Liver (tissue), 8 donors: ENCODE measurements at regions not wholly inside any gene's neighbourhood (a gene's known extent, or its start where the extent isn't known, plus 50 kb on each side); places are given as distances from the start of the nearest gene placed in this dataset.
"Not testable (repeated sequence)": the region's sequence is repeated elsewhere in the genome, so short reads cannot be mapped to it uniquely, and the experiment has no call there.

ENCODE experiments used
- DNase-seq: peaks from one replicate; pipeline ENCODE4 v3.0.0-alpha.2; 2017; ENCODE audit warnings: low spot score
- H3K27ac ChIP-seq, 2 donors: one replicate each; pipeline ENCODE4 v1.7.0; 2013; ENCODE audit warnings: inconsistent platforms in 2 of 2, low read length in 2 of 2, control low read depth in 1 of 2, low read depth in 1 of 2, mild to moderate bottlenecking in 1 of 2
- H3K27me3 ChIP-seq, 4 donors: one replicate each; pipeline versions ENCODE4 v1.6.1 to v1.7.0; 2013; ENCODE audit warnings: low read length in 3 of 4, inconsistent platforms in 1 of 4, mild to moderate bottlenecking in 1 of 4, moderate library complexity in 1 of 4; ENCODE audit not compliant: control insufficient read depth in 4 of 4, insufficient read depth in 4 of 4
- H3K36me3 ChIP-seq, 4 donors: one replicate each; pipeline versions ENCODE4 v1.6.1 to v1.7.0; 2013; ENCODE audit warnings: low read length in 3 of 4, mild to moderate bottlenecking in 3 of 4, low read depth in 1 of 4, moderate library complexity in 1 of 4; ENCODE audit not compliant: control insufficient read depth in 4 of 4, insufficient read depth in 3 of 4
- H3K4me1 ChIP-seq, 4 donors: one replicate each; pipeline versions ENCODE4 v1.6.1 to v1.7.0; 2013; ENCODE audit warnings: low read length in 3 of 4, mild to moderate bottlenecking in 3 of 4, moderate library complexity in 1 of 4; ENCODE audit not compliant: control insufficient read depth in 4 of 4, insufficient read depth in 4 of 4
- H3K4me3 ChIP-seq, 3 donors: one replicate each; pipeline versions ENCODE4 v1.6.1 to v1.7.0; 2013; ENCODE audit warnings: low read length in 3 of 3, control low read depth in 1 of 3, low read depth in 1 of 3, mild to moderate bottlenecking in 1 of 3
- H3K9ac ChIP-seq, 2 donors: one replicate each; pipeline ENCODE4 v1.7.0; 2013; ENCODE audit warnings: low read length in 2 of 2, mild to moderate bottlenecking in 2 of 2, moderate library complexity in 2 of 2, control low read depth in 1 of 2, low read depth in 1 of 2
- H3K9me3 ChIP-seq, 4 donors: one replicate each; pipeline versions ENCODE4 v1.6.1 to v1.7.0; 2013; ENCODE audit warnings: low read length in 3 of 4; ENCODE audit not compliant: control insufficient read depth in 4 of 4
- GABPA ChIP-seq, 2 donors: IDR thresholded peaks in 1 of 2; conservative IDR thresholded peaks in 1 of 2; 2 replicates each; pipeline ENCODE4 v1.6.1; 2016; ENCODE audit warnings: antibody characterized with exemption in 2 of 2, mild to moderate bottlenecking in 1 of 2, moderate library complexity in 1 of 2
- HNF4A ChIP-seq, 2 donors: conservative IDR thresholded peaks; 2 replicates each; pipeline ENCODE4 v1.6.1; 2016; ENCODE audit warnings: antibody characterized with exemption in 2 of 2, mild to moderate bottlenecking in 2 of 2
- HNF4G ChIP-seq: IDR thresholded peaks from 2 replicates; pipeline ENCODE4 v1.6.1; 2016; ENCODE audit warnings: antibody characterized with exemption
- JUND ChIP-seq, 2 donors: IDR thresholded peaks; 2 replicates each; pipeline ENCODE4 v1.6.1; 2016; ENCODE audit warnings: antibody characterized with exemption in 2 of 2
- NR2F2 ChIP-seq: IDR thresholded peaks from 2 replicates; pipeline ENCODE4 v1.6.1; 2016; ENCODE audit warnings: antibody characterized with exemption
- RAD21 ChIP-seq, 2 donors: IDR thresholded peaks; 2 replicates each; pipeline ENCODE4 v1.6.1; 2016; ENCODE audit warnings: antibody characterized with exemption in 2 of 2, mild to moderate bottlenecking in 2 of 2
- RXRA ChIP-seq, 2 donors: IDR thresholded peaks; 2 replicates each; pipeline ENCODE4 v1.6.1; 2017 to 2018; ENCODE audit warnings: antibody characterized with exemption in 2 of 2, mild to moderate bottlenecking in 1 of 2
- whole genome bisulfite sequencing: extraction: QIAGEN DNeasy Blood & Tissue Kit; methylation state at CpG from one replicate; pipeline ENCODE4 v1.1.7; 2013; 5-methylcytosine and 5-hydroxymethylcytosine counted together
- TF ChIP-seq, protein P1 (sequence below): fragments of 150-350 bp; IDR thresholded peaks from 2 replicates; pipeline ENCODE4 v1.5.1; 2017; ENCODE audit warnings: improper control_type of control experiment, low read depth, low read length; ENCODE audit not compliant: missing input control
- TF ChIP-seq, protein P2 (sequence below): IDR thresholded peaks from 2 replicates; pipeline ENCODE4 v1.6.1; 2016; ENCODE audit warnings: antibody characterized with exemption
- donor health status: healthy.
- donor health status: healthy.
- donor health status: healthy.
- donor health status: healthy.
- donor health status: healthy.

DNA sequence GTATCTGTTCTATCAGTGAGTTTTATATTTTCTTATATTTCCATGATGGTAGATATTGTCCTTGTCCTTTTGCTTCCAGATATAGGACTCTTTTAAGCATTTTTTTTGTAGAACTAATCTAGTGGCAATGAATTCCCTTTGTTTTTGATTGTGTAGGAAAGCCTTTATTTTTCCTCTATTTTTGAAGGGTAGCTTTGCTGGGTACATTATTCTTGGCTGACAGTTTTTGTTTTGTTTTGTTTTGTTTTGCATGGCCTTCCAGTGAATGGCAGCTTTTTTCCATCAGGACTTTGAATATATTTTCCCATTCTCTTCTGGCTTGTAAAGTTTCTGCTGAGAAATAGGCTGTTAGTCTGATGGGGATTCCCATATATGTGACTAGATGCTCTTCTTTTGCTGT, 70.2 kb upstream of the MUCL1 start:
- peaks cover 0 to 7% (median 1%) of the 10 kb centered on the region in 4 donors for H3K9me3 ChIP-seq
- no peak for DNase-seq

DNA sequence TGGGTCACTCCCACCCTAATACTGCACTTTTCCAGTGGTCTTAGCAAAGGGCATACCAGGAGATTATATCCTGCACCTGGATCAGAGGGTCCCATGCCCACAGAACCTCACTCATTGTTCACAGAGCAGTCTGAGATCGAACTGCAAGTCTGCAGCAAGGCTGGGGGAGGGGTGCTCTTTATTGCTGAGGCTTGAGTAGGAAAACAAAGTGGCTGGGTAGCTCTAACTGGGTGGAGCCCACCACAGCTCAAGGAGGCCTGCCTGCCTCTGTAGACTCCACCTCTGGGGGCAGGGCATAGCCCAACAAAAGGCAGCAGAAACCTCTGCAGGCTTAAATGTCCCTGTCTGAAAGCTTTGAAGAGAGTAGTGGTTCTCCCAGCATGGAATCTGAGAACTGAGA, 77.3 kb upstream of the MUCL1 start:
- not testable (repeated sequence) for H3K27me3 ChIP-seq, H3K36me3 ChIP-seq, H3K27ac ChIP-seq, H3K4me3 ChIP-seq, H3K9me3 ChIP-seq, H3K9ac ChIP-seq, H3K4me1 ChIP-seq, DNase-seq
- WGBS = 50% methylated on average over 1 of the region's 1 CpG

More for the DNA sequence above, 70.2 kb upstream of the MUCL1 start:
- Histone ChIP-seq H3K4me3 (no peak overlapping the region), H3K36me3 (no peaks in the 10 kb centered on the region), H3K27ac (no peak overlapping the region), H3K27me3 (peaks cover 0 to 3% (median 0%) of the 10 kb centered on the region in 4 donors), H3K4me1 (no peaks in the 10 kb centered on the region), H3K9ac (no peak overlapping the region)
- TF ChIP-seq, protein P1, sequence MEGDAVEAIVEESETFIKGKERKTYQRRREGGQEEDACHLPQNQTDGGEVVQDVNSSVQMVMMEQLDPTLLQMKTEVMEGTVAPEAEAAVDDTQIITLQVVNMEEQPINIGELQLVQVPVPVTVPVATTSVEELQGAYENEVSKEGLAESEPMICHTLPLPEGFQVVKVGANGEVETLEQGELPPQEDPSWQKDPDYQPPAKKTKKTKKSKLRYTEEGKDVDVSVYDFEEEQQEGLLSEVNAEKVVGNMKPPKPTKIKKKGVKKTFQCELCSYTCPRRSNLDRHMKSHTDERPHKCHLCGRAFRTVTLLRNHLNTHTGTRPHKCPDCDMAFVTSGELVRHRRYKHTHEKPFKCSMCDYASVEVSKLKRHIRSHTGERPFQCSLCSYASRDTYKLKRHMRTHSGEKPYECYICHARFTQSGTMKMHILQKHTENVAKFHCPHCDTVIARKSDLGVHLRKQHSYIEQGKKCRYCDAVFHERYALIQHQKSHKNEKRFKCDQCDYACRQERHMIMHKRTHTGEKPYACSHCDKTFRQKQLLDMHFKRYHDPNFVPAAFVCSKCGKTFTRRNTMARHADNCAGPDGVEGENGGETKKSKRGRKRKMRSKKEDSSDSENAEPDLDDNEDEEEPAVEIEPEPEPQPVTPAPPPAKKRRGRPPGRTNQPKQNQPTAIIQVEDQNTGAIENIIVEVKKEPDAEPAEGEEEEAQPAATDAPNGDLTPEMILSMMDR = no peak
- no peak for TF ChIP-seq HNF4G
- no peak for TF ChIP-seq NR2F2
- TF ChIP-seq JUND (IDR thresholded peaks at IDR 0.05) = no peak
- no peak for TF ChIP-seq RXRA (IDR thresholded peaks at IDR 0.05)
- TF ChIP-seq, protein P2, sequence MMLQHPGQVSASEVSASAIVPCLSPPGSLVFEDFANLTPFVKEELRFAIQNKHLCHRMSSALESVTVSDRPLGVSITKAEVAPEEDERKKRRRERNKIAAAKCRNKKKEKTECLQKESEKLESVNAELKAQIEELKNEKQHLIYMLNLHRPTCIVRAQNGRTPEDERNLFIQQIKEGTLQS = no peak

DNA sequence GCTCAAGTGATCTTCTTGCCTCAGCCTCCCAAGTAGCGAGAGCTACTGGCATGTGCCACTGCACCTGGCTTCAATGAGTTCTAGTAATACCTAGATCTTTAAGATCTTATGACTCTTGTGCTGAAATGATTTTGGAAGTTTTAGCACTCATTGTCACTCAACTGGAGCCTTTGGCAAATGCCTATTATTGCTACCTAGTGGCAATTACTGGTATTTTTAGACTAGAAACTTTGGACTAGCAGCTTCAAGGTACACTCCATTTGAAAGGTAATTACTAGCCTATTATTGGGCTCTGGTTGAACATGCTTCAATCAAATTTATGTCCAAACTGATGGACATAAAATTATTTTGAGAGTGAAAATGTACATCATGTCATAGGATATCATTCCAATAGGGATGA, 80.7 kb upstream of the MUCL1 start:
- no peaks in the 10 kb centered on the region for H3K9me3 ChIP-seq
- H3K27me3 ChIP-seq = peaks cover 0 to 2% (median 0%) of the 10 kb centered on the region in 4 donors
- H3K27ac ChIP-seq = no peak overlapping the region
- H3K36me3 ChIP-seq = no peaks in the 10 kb centered on the region
- WGBS = 89% methylated on average over 1 of the region's 1 CpG
- TF ChIP-seq RAD21 (IDR thresholded peaks at IDR 0.05) (peak; percentile 24 to 26), GABPA (IDR thresholded peaks at IDR 0.05 in 1 of 2, conservative IDR thresholded peaks at IDR 0.05 in 1 of 2) (no peak)
- no peak overlapping the region for H3K9ac ChIP-seq
- no peaks in the 10 kb centered on the region for H3K4me1 ChIP-seq
- no peak for DNase-seq
- no peak overlapping the region for H3K4me3 ChIP-seq

DNA sequence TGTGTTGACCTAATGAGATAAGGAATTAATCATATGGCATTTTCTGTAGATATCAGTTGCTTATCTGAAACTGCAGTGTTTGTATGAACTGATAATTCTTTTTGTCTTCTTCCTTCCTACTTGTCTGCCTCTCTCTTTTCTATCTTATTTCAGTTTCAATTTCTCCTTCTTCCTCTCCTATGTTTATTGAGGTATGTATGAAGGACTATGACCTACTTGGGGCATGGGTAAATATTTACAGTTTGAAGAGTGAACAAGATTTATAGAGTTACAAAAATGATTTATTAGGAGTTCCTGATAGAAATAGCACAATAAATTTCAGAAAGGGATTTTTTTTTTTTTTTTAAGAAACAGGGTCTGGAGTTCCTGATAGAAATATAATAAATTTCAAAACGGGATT, 88.7 kb upstream of the MUCL1 start:
- Histone ChIP-seq H3K4me1 (peaks cover 0 to 10% (median 4%) of the 10 kb centered on the region in 4 donors), H3K4me3 (no peak overlapping the region), H3K36me3 (no peaks in the 10 kb centered on the region), H3K27me3 (no peaks in the 10 kb centered on the region), H3K27ac (no peak overlapping the region), H3K9ac (no peak overlapping the region), H3K9me3 (no peaks in the 10 kb centered on the region)
- 34% methylated on average over 1 of the region's 1 CpG for WGBS
- TF ChIP-seq RAD21 (IDR thresholded peaks at IDR 0.05) (no peak), GABPA (IDR thresholded peaks at IDR 0.05 in 1 of 2, conservative IDR thresholded peaks at IDR 0.05 in 1 of 2) (no peak), HNF4A (conservative IDR thresholded peaks at IDR 0.05) (peak in 1 of 2 donors; percentile 7), NR2F2 (no peak)
- TF ChIP-seq, protein P2 = no peak
- DNase-seq = no peak
